ENCODE measurements at regions not wholly inside any gene's neighbourhood (a gene's known extent, or its start where the extent isn't known, plus 50 kb on each side); places are given as distances from the start of the nearest gene placed in this dataset.

GRCh38 chrY:7932424-7932823 is 1020.9 kb upstream of the AMELY start:
- Mint-ChIP-seq H3K27ac (no peak overlapping the region), H3K36me3 (no peaks in the 10 kb centered on the region), H3K4me3 (no peak overlapping the region), H3K4me1 (no peaks in the 10 kb centered on the region), H3K27me3 (ENCODE audit: low read depth in 3 of 3) (no peaks in the 10 kb centered on the region), H3K9me3 (no peaks in the 10 kb centered on the region)
- Histone ChIP-seq H3K4me1 (ENCODE audit: control insufficient read depth in 1 of 2, insufficient read depth in 2 of 2, low read length in 2 of 2) (no peaks in the 10 kb centered on the region), H3K27me3 (ENCODE audit: control insufficient read depth in 2 of 2, insufficient read depth in 2 of 2, low read length in 2 of 2) (no peaks in the 10 kb centered on the region), H3K27ac (ENCODE audit: low read depth in 1 of 2, low read length in 2 of 2) (no peak overlapping the region), H3K4me3 (replicated peaks in 1 of 3; ENCODE audit: low read depth in 2 of 3, low read length in 3 of 3) (no peak overlapping the region), H3K9ac (ENCODE audit: insufficient read depth, low read length, poor library complexity, severe bottlenecking) (no peak overlapping the region), H3K36me3 (replicated peaks in 1 of 2; ENCODE audit: control insufficient read depth in 1 of 2, insufficient read depth in 2 of 2, low read length in 2 of 2) (no peaks in the 10 kb centered on the region), H3K9me3 (replicated peaks in 1 of 2; ENCODE audit: control insufficient read depth in 1 of 2, insufficient read depth in 1 of 2, low read length in 2 of 2) (no peaks in the 10 kb centered on the region), H3K4me2 (replicated peaks; ENCODE audit: extremely low read depth, low read length, poor library complexity, severe bottlenecking) (no peak overlapping the region), H4K20me1 (ENCODE audit: insufficient read depth, low read length) (no peaks in the 10 kb centered on the region), H3K79me2 (ENCODE audit: insufficient read depth, low read length) (no peaks in the 10 kb centered on the region), H2AFZ (ENCODE audit: insufficient read depth, low read depth, low read length, poor library complexity, severe bottlenecking) (no peak overlapping the region)
- no peak for TF ChIP-seq CTCF (IDR thresholded peaks at IDR 0.05)
- intact Hi-C loops (cut with micrococcal nuclease): no loop called here
- DNase-seq: no peak
- no CpG with 5 or more reads among the region's 1 CpG for WGBS (ENCODE audit: insufficient coverage)

DNA sequence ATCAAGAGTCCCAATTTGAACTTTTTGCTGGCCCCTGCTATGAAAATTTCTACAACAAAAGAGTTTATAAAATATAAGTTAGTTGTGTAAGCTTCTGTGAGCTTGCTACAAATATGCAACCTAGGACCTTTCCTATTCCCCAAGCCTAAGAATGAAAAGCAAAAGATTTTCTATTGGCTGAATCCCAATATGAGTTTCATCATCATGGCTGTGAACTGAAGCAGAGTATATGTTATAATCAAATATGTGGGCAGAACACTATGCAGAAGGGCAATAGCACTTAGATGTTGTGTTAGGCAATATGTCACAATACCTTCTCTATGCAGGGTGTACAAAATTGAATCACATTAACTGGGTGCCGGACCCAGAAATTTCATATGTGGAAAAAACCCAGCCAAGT is 1018.3 kb upstream of the AMELY start:
- Mint-ChIP-seq H3K9me3 (no peaks in the 10 kb centered on the region), H3K27ac (no peak overlapping the region), H3K4me3 (no peak overlapping the region), H3K4me1 (no peaks in the 10 kb centered on the region), H3K27me3 (ENCODE audit: low read depth in 3 of 3) (no peaks in the 10 kb centered on the region), H3K36me3 (no peaks in the 10 kb centered on the region)
- Histone ChIP-seq H3K4me2 (replicated peaks; ENCODE audit: extremely low read depth, low read length, poor library complexity, severe bottlenecking) (no peak overlapping the region), H3K79me2 (ENCODE audit: insufficient read depth, low read length) (no peaks in the 10 kb centered on the region), H2AFZ (ENCODE audit: insufficient read depth, low read depth, low read length, poor library complexity, severe bottlenecking) (no peak overlapping the region), H3K9ac (ENCODE audit: insufficient read depth, low read length, poor library complexity, severe bottlenecking) (no peak overlapping the region), H3K9me3 (replicated peaks in 1 of 2; ENCODE audit: control insufficient read depth in 1 of 2, insufficient read depth in 1 of 2, low read length in 2 of 2) (no peaks in the 10 kb centered on the region), H3K27me3 (ENCODE audit: control insufficient read depth in 2 of 2, insufficient read depth in 2 of 2, low read length in 2 of 2) (no peaks in the 10 kb centered on the region), H3K27ac (ENCODE audit: low read depth in 1 of 2, low read length in 2 of 2) (no peak overlapping the region), H4K20me1 (ENCODE audit: insufficient read depth, low read length) (no peaks in the 10 kb centered on the region), H3K36me3 (replicated peaks in 1 of 2; ENCODE audit: control insufficient read depth in 1 of 2, insufficient read depth in 2 of 2, low read length in 2 of 2) (no peaks in the 10 kb centered on the region), H3K4me3 (replicated peaks in 1 of 3; ENCODE audit: low read depth in 2 of 3, low read length in 3 of 3) (no peak overlapping the region), H3K4me1 (ENCODE audit: control insufficient read depth in 1 of 2, insufficient read depth in 2 of 2, low read length in 2 of 2) (no peaks in the 10 kb centered on the region)
- intact Hi-C loops (cut with micrococcal nuclease): no loop called here
- no CpG with 5 or more reads among the region's 1 CpG for WGBS (ENCODE audit: insufficient coverage)
- no peak for DNase-seq
- no peak for TF ChIP-seq CTCF (IDR thresholded peaks at IDR 0.05)

Measured in CD14-positive monocyte (primary cell).